Upper lobe of left lung (tissue), 4 donors: ENCODE measurements at regions not wholly inside any gene's neighbourhood (a gene's known extent, or its start where the extent isn't known, plus 50 kb on each side); places are given as distances from the start of the nearest gene placed in this dataset.

ENCODE experiments used
- CTCF ChIP-seq, 6 experiments: fragments of 450-650 bp in 4 of 6; fragments of 200-600 bp in 2 of 6; sonication (generic) in 2 of 6; IDR thresholded peaks; one replicate each; pipeline ENCODE4 v1.5.1; 2016 to 2019; ENCODE audit warnings: antibody characterized with exemption in 6 of 6
- EP300 ChIP-seq, 4 donors: sonication (generic); formaldehyde crosslinking; IDR thresholded peaks; one replicate each; pipeline ENCODE4 v1.5.1; 2017; ENCODE audit warnings: antibody characterized with exemption in 4 of 4, control low read depth in 2 of 4
- POLR2A ChIP-seq, 4 donors: fragments of 450-650 bp; IDR thresholded peaks; one replicate each; pipeline ENCODE4 v1.5.1; 2016 to 2017; ENCODE audit warnings: antibody characterized with exemption in 4 of 4, mild to moderate bottlenecking in 2 of 4
- POLR2AphosphoS5 ChIP-seq, 2 donors: sonication (generic); formaldehyde crosslinking; IDR thresholded peaks; one replicate each; pipeline ENCODE4 v1.5.1; 2017; ENCODE audit warnings: antibody characterized with exemption in 2 of 2

- no peak for TF ChIP-seq POLR2A (IDR thresholded peaks at IDR 0.05)
- no peak for TF ChIP-seq CTCF (IDR thresholded peaks at IDR 0.05)
- TF ChIP-seq POLR2AphosphoS5 (IDR thresholded peaks at IDR 0.05) = no peak
- no peak for TF ChIP-seq EP300 (IDR thresholded peaks at IDR 0.05)
Measured at GRCh38 chr20:37463726-37464494, 57.1 kb upstream of the NNAT start.
